ENCODE measurements at regions not wholly inside any gene's neighbourhood (a gene's known extent, or its start where the extent isn't known, plus 50 kb on each side); places are given as distances from the start of the nearest gene placed in this dataset.

- no peak overlapping the region for H3K4me3 ChIP-seq
- no peak overlapping the region for H3K27ac ChIP-seq
Observed at GRCh38 chr12:24447678-24448077, 498.2 kb upstream of the SOX5 start.

- Histone ChIP-seq H3K27ac (no peak overlapping the region), H3K4me3 (no peak overlapping the region)
Observed at GRCh38 chr12:24446287-24446686, 496.8 kb upstream of the SOX5 start.

- Histone ChIP-seq H3K4me3 (no peak overlapping the region), H3K27ac (no peak overlapping the region)
Observed at GRCh38 chr12:24444634-24445033, 495.2 kb upstream of the SOX5 start.

- no peak overlapping the region for H3K4me3 ChIP-seq
- H3K27ac ChIP-seq, result no peak overlapping the region
Observed at GRCh38 chr12:24441458-24441857, 492.0 kb upstream of the SOX5 start.

GRCh38 chr12:24436667-24437066 lies 487.2 kb upstream of the SOX5 start:
- Histone ChIP-seq H3K4me3 (no peak overlapping the region), H3K27ac (no peak overlapping the region)

- no peak overlapping the region for H3K27ac ChIP-seq
- H3K4me3 ChIP-seq, result no peak overlapping the region
Observed at GRCh38 chr12:24431872-24432271, 482.4 kb upstream of the SOX5 start.

GRCh38 chr12:24427776-24428175 lies 478.3 kb upstream of the SOX5 start:
- Histone ChIP-seq H3K4me3 (no peak overlapping the region), H3K27ac (no peak overlapping the region)

GRCh38 chr12:24425601-24425970 lies 476.1 kb upstream of the SOX5 start:
- Histone ChIP-seq H3K4me3 (no peak overlapping the region), H3K27ac (no peak overlapping the region)

- Histone ChIP-seq H3K27ac (no peak overlapping the region), H3K4me3 (no peak overlapping the region)
Observed at GRCh38 chr12:24424889-24425600, 475.6 kb upstream of the SOX5 start.

GRCh38 chr12:24424376-24424775 lies 474.9 kb upstream of the SOX5 start:
- H3K4me3 ChIP-seq, result no peak overlapping the region

GRCh38 chr12:24423611-24424010 lies 474.1 kb upstream of the SOX5 start:
- no peak overlapping the region for H3K27ac ChIP-seq
- no peak overlapping the region for H3K4me3 ChIP-seq

More at GRCh38 chr12:24424376-24424775, 474.9 kb upstream of the SOX5 start:
- H3K27ac ChIP-seq, result no peak overlapping the region

- no peak overlapping the region for H3K4me3 ChIP-seq
- H3K27ac ChIP-seq, result no peak overlapping the region
Observed at GRCh38 chr12:24421759-24422158, 472.3 kb upstream of the SOX5 start.

GRCh38 chr12:24418157-24418556 lies 468.7 kb upstream of the SOX5 start:
- Histone ChIP-seq H3K27ac (no peak overlapping the region), H3K4me3 (no peak overlapping the region)

GRCh38 chr12:24416423-24417109 lies 467.1 kb upstream of the SOX5 start:
- H3K27ac ChIP-seq, result peak overlapping the region in 1 of 21 experiments; percentile 16
- H3K4me3 ChIP-seq, result no peak overlapping the region

GRCh38 chr12:24415934-24416333 lies 466.5 kb upstream of the SOX5 start:
- Histone ChIP-seq H3K27ac (peak overlapping the region in 1 of 21 experiments; percentile 16), H3K4me3 (no peak overlapping the region)

GRCh38 chr12:24414480-24414879 lies 465.0 kb upstream of the SOX5 start:
- H3K4me3 ChIP-seq, result no peak overlapping the region
- H3K27ac ChIP-seq, result no peak overlapping the region

- Histone ChIP-seq H3K4me3 (no peak overlapping the region), H3K27ac (no peak overlapping the region)
Observed at GRCh38 chr12:24411948-24412347, 462.5 kb upstream of the SOX5 start.

- H3K27ac ChIP-seq, result no peak overlapping the region
- H3K4me3 ChIP-seq, result no peak overlapping the region
Observed at GRCh38 chr12:24409868-24410267, 460.4 kb upstream of the SOX5 start.

- Histone ChIP-seq H3K27ac (peak overlapping the region in 1 of 21 experiments; percentile 13), H3K4me3 (no peak overlapping the region)
Observed at GRCh38 chr12:24408305-24408704, 458.8 kb upstream of the SOX5 start.

- H3K4me3 ChIP-seq, result no peak overlapping the region
- no peak overlapping the region for H3K27ac ChIP-seq
Observed at GRCh38 chr12:24407884-24408283, 458.4 kb upstream of the SOX5 start.

GRCh38 chr12:24404086-24404815 lies 454.8 kb upstream of the SOX5 start:
- H3K27ac ChIP-seq, result no peak overlapping the region
- no peak overlapping the region for H3K4me3 ChIP-seq

Measured in skin epidermis (tissue), 12 donors.